ENCODE measurements at regions not wholly inside any gene's neighbourhood (a gene's known extent, or its start where the extent isn't known, plus 50 kb on each side); places are given as distances from the start of the nearest gene placed in this dataset.

GRCh38 chr1:232110281-232111090, 483.9 kb downstream of the DISC1 start:
- no peak for DNase-seq

- DNase-seq, result no peak
These were observed 482.8 kb downstream of the DISC1 start for GRCh38 chr1:232109391-232109790.

- no peak for DNase-seq
These were observed 482.0 kb downstream of the DISC1 start for GRCh38 chr1:232108598-232108997.

- DNase-seq, result no peak
These were observed 479.8 kb downstream of the DISC1 start for GRCh38 chr1:232106415-232106814.

GRCh38 chr1:232105561-232105960, 479.0 kb downstream of the DISC1 start:
- no peak for DNase-seq

GRCh38 chr1:232101231-232101630, 474.6 kb downstream of the DISC1 start:
- DNase-seq, result no peak

GRCh38 chr1:232096751-232097150, 470.2 kb downstream of the DISC1 start:
- no peak for DNase-seq
